MCF 10A (cell line): ENCODE measurements at regions not wholly inside any gene's neighbourhood (a gene's known extent, or its start where the extent isn't known, plus 50 kb on each side); places are given as distances from the start of the nearest gene placed in this dataset.

Experiments used
- BruUV-seq: library from RNA; stranded (reverse); fragments of 400-500 nt; replicated peaks from 2 replicates; lab custom pipeline; 2021; lab: Mats Ljungman, UMichigan
- CTCF ChIA-PET: fragments of 300-600 bp; sonication (Branson Sonifier 250); formaldehyde crosslinking; extraction: SDS; loops from one replicate; lab custom pipeline; 2021; ENCODE audit warnings: antibody characterized with exemption, inconsistent platforms; lab: Yijun Ruan, JAX
- POLR2A ChIA-PET: fragments of 300-600, 350-650 bp; sonication (Branson Sonifier 250); formaldehyde crosslinking; extraction: SDS; loops from one replicate; lab custom pipeline; 2020; ENCODE audit warnings: antibody characterized with exemption, inconsistent platforms; lab: Yijun Ruan, JAX
- DNase-seq: peaks from one replicate; pipeline ENCODE4 v3.0.0-alpha.2; 2018; ENCODE audit not compliant: unreplicated experiment
- H3K27ac Mint-ChIP-seq: one replicate; pipeline ENCODE4 v1.8.0; 2022; ENCODE audit warnings: mild to moderate bottlenecking, low read depth, mixed read lengths; ENCODE audit not compliant: unreplicated experiment
- H3K27me3 Mint-ChIP-seq: one replicate; pipeline ENCODE4 v1.8.0; 2022; ENCODE audit warnings: mixed read lengths; ENCODE audit not compliant: insufficient read depth, unreplicated experiment
- H3K36me3 Mint-ChIP-seq: one replicate; pipeline ENCODE4 v1.8.0; 2022; ENCODE audit warnings: mild to moderate bottlenecking, moderate library complexity, mixed read lengths; ENCODE audit not compliant: insufficient read depth, unreplicated experiment
- H3K4me1 Mint-ChIP-seq: one replicate; pipeline ENCODE4 v1.8.0; 2022; ENCODE audit warnings: mixed read lengths; ENCODE audit not compliant: insufficient read depth, unreplicated experiment
- H3K4me3 Mint-ChIP-seq: one replicate; pipeline ENCODE4 v1.8.0; 2022; ENCODE audit warnings: mild to moderate bottlenecking, moderate library complexity, mixed read lengths; ENCODE audit not compliant: unreplicated experiment
- H3K9me3 Mint-ChIP-seq: one replicate; pipeline ENCODE4 v1.8.0; 2022; ENCODE audit warnings: mixed read lengths; ENCODE audit not compliant: unreplicated experiment
- CTCF ChIP-seq: fragments of 200-600 bp; IDR thresholded peaks from one replicate; pipeline ENCODE4 v1.8.0; 2022; ENCODE audit warnings: antibody characterized with exemption, mild to moderate bottlenecking; ENCODE audit not compliant: unreplicated experiment
- intact Hi-C: fragments of 100-400 bp; cut with micrococcal nuclease; formaldehyde crosslinking; loops from 2 replicates; pipeline ENCODE4 v1.14.1; 2022

- ChIA-PET POLR2A (interaction anchor here (0.6 kb wide), 1 partner anchor 408 kb away, joined by 3 read pairs; no protein-coding TSS in a partner anchor), CTCF (interaction anchor here (0.7 kb wide), 1 partner anchor 44 kb away, joined by 3 read pairs; no protein-coding TSS in a partner anchor)
- Mint-ChIP-seq H3K9me3 (no peaks in the 10 kb centered on the region), H3K36me3 (no peaks in the 10 kb centered on the region), H3K4me3 (no peak overlapping the region), H3K27me3 (peaks cover 37% of the 10 kb centered on the region), H3K4me1 (no peaks in the 10 kb centered on the region), H3K27ac (no peak overlapping the region)
- TF ChIP-seq CTCF = no peak
- intact Hi-C loops = no loop called here
- BruUV-seq = no TSS peak
- no peak for DNase-seq
Measured at GRCh38 chr2:167851876-167852275, 395.5 kb downstream of the STK39 start.

GRCh38 chr2:167851323-167851860, 396.0 kb downstream of the STK39 start:
- DNase-seq = no peak
- H3K9me3 Mint-ChIP-seq = no peaks in the 10 kb centered on the region
- no peak for TF ChIP-seq CTCF
- no peak overlapping the region for H3K27ac Mint-ChIP-seq
- no peaks in the 10 kb centered on the region for H3K36me3 Mint-ChIP-seq
- intact Hi-C loops = no loop called here
- BruUV-seq = no TSS peak
- no peak overlapping the region for H3K4me3 Mint-ChIP-seq
- H3K4me1 Mint-ChIP-seq = no peaks in the 10 kb centered on the region
- ChIA-PET POLR2A (no interaction called here), CTCF (interaction anchor here (0.7 kb wide), 1 partner anchor 45 kb away, joined by 3 read pairs; no protein-coding TSS in a partner anchor)
- H3K27me3 Mint-ChIP-seq = peaks cover 37% of the 10 kb centered on the region

GRCh38 chr2:167844714-167845530, 402.5 kb downstream of the STK39 start:
- CTCF ChIA-PET = interaction anchor here (0.6 to 0.8 kb wide), 4 partner anchors 11 to 169 kb away, joined by 3 to 5 read pairs (median 4); no protein-coding TSS in a partner anchor
- TF ChIP-seq CTCF = no peak
- H3K36me3 Mint-ChIP-seq = no peaks in the 10 kb centered on the region
- H3K4me3 Mint-ChIP-seq = no peak overlapping the region
- H3K27me3 Mint-ChIP-seq = peaks cover 37% of the 10 kb centered on the region
- intact Hi-C loops = no loop called here
- peak; percentile 34 for DNase-seq
- BruUV-seq = no TSS peak
- no peak overlapping the region for H3K27ac Mint-ChIP-seq
- H3K9me3 Mint-ChIP-seq = no peaks in the 10 kb centered on the region
- POLR2A ChIA-PET = no interaction called here
- no peaks in the 10 kb centered on the region for H3K4me1 Mint-ChIP-seq

- Mint-ChIP-seq H3K9me3 (no peaks in the 10 kb centered on the region), H3K36me3 (no peaks in the 10 kb centered on the region), H3K27ac (no peak overlapping the region), H3K27me3 (peaks cover 33% of the 10 kb centered on the region), H3K4me1 (no peaks in the 10 kb centered on the region), H3K4me3 (no peak overlapping the region)
- ChIA-PET CTCF (no interaction called here), POLR2A (no interaction called here)
- intact Hi-C loops = no loop called here
- DNase-seq = no peak
- BruUV-seq = no TSS peak
- TF ChIP-seq CTCF = no peak
Measured at GRCh38 chr2:167843657-167844056, 403.7 kb downstream of the STK39 start.
